ENCODE measurements at regions not wholly inside any gene's neighbourhood (a gene's known extent, or its start where the extent isn't known, plus 50 kb on each side); places are given as distances from the start of the nearest gene placed in this dataset.

DNA sequence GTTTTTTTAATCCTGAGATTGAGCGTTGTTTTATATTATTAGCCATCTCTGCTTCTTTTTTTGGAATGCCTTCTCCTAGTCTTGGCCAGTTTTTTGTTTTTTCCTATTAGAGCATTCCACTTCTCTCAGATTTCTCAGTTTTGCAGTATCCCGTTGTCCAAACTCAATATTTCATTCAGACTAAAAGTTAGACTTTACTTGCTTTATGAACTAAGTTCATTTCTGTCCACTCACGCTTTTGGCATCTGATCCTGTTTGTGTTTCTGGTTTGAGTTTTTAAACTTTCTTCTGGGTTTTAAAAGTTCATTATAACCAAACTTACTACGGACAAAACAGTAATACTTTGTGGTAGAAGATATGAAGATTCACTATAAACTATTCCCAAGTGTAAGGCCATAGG lies 288.3 kb upstream of the MPDZ start:
- Histone ChIP-seq H3K27me3 (ENCODE audit: insufficient read depth, low read length) (no peaks in the 10 kb centered on the region), H3K9me3 (ENCODE audit: control insufficient read depth in 1 of 2, low read length in 2 of 2) (no peaks in the 10 kb centered on the region), H3K4me3 (ENCODE audit: low read length in 2 of 2) (no peak overlapping the region), H3K27ac (ENCODE audit: low read depth, low read length) (no peak overlapping the region), H3K36me3 (ENCODE audit: insufficient read depth, low read length) (no peaks in the 10 kb centered on the region), H3K4me1 (ENCODE audit: insufficient read depth, low read length) (no peaks in the 10 kb centered on the region)
- Mint-ChIP-seq H3K36me3 (no peaks in the 10 kb centered on the region), H3K4me3 (no peak overlapping the region), H3K27ac (no peak overlapping the region), H3K9me3 (peaks cover 0 to 7% (median under 1%) of the 10 kb centered on the region in 8 donors), H3K4me1 (peaks cover 0 to 5% (median 2%) of the 10 kb centered on the region in 4 donors), H3K27me3 (no peaks in the 10 kb centered on the region)
- ChIA-PET POLR2A (ENCODE audit: partially characterized antibody) (no interaction called here), CTCF (ENCODE audit: partially characterized antibody) (no interaction called here)
- no peak for DNase-seq
- intact Hi-C loops (cut with micrococcal nuclease), result no loop called here

DNA sequence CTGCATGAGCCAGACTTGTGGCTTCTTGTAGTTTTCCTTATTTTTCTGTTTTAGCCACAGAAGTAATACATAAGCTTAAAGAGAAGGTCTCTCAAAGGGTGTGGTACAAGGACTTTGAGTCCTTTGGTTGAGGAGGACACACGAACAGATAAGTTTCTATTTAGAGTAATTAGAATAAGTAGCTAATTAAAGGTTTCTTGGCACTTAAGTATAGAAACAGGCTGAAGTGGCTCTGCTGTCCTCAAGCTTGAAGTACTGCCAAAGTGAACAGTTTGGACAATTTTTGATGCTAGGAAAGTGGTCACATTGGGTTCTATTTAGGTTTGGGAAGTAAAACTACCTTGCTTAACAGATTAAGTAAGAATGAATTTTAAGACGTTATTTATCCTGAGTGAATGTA lies 278.3 kb upstream of the MPDZ start:
- Mint-ChIP-seq H3K4me1 (no peaks in the 10 kb centered on the region), H3K36me3 (no peaks in the 10 kb centered on the region), H3K27me3 (no peaks in the 10 kb centered on the region), H3K9me3 (peaks cover 0 to 2% (median under 1%) of the 10 kb centered on the region in 8 donors), H3K4me3 (no peak overlapping the region), H3K27ac (no peak overlapping the region)
- intact Hi-C loops (cut with micrococcal nuclease), result no loop called here
- Histone ChIP-seq H3K9me3 (ENCODE audit: control insufficient read depth in 1 of 2, low read length in 2 of 2) (no peaks in the 10 kb centered on the region), H3K4me1 (ENCODE audit: insufficient read depth, low read length) (no peaks in the 10 kb centered on the region), H3K27me3 (ENCODE audit: insufficient read depth, low read length) (no peaks in the 10 kb centered on the region), H3K36me3 (ENCODE audit: insufficient read depth, low read length) (no peaks in the 10 kb centered on the region), H3K4me3 (ENCODE audit: low read length in 2 of 2) (no peak overlapping the region), H3K27ac (ENCODE audit: low read depth, low read length) (no peak overlapping the region)
- ChIA-PET POLR2A (ENCODE audit: partially characterized antibody) (no interaction called here), CTCF (ENCODE audit: partially characterized antibody) (no interaction called here)
- DNase-seq, result no peak

DNA sequence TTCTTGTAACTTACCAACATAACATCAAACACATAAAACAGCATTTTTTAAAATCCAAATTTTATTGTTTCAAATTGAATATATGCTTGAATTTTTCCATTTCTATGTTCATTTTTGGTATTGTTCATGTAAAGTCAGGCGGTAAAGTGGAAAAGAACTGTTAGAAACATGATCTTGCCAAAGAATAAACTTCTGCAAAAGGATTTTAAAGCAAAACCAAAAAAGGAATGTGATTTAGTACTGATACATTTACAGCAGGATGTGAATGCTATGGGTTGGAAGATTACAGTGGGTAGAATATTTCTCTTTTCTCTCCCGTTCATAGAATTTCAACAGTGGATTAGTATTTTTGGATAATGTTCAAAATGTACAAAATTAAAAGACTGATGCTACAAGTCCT lies 277.2 kb upstream of the MPDZ start:
- no peaks in the 10 kb centered on the region for H3K9me3 ChIP-seq (ENCODE audit: control insufficient read depth in 1 of 2, low read length in 2 of 2)
- ChIA-PET CTCF (ENCODE audit: partially characterized antibody) (no interaction called here), POLR2A (ENCODE audit: partially characterized antibody) (no interaction called here)
- H3K9me3 Mint-ChIP-seq, result peaks cover 0 to 3% (median 0%) of the 10 kb centered on the region in 8 donors
- no peaks in the 10 kb centered on the region for H3K36me3 Mint-ChIP-seq
- no peaks in the 10 kb centered on the region for H3K4me1 ChIP-seq (ENCODE audit: insufficient read depth, low read length)
- no peak overlapping the region for H3K27ac Mint-ChIP-seq
- H3K4me3 ChIP-seq (ENCODE audit: low read length in 2 of 2), result no peak overlapping the region
- H3K27me3 ChIP-seq (ENCODE audit: insufficient read depth, low read length), result no peaks in the 10 kb centered on the region
- H3K4me3 Mint-ChIP-seq, result no peak overlapping the region
- intact Hi-C loops (cut with micrococcal nuclease), result no loop called here
- no peaks in the 10 kb centered on the region for H3K27me3 Mint-ChIP-seq
- no peak overlapping the region for H3K27ac ChIP-seq (ENCODE audit: low read depth, low read length)
- no peak for DNase-seq
- H3K36me3 ChIP-seq (ENCODE audit: insufficient read depth, low read length), result no peaks in the 10 kb centered on the region
- H3K4me1 Mint-ChIP-seq, result no peaks in the 10 kb centered on the region

DNA sequence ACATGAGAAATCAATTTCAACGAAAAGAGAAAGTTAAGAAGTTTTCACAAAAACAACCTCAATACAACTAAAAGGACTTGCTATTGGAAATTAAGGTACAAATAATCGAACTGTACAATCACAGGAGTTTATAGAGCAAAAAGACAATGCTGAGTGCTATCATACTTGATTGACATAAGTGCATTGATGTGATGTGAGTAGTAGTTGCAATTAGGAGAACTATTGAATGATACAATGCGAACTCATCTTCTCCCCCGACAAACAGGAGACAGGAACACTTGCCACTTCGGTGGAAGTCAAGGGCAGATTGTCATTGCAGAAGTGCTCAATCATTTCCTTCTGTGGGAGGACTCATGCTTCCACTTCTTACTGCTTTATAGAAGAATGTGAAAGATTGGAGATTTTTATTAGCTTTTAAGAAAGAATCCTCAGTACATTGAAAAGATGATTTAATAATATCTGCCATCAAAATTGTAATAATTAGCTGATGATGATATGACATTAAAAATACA lies 276.6 kb upstream of the MPDZ start:
- Histone ChIP-seq H3K27me3 (ENCODE audit: insufficient read depth, low read length) (no peaks in the 10 kb centered on the region), H3K27ac (ENCODE audit: low read depth, low read length) (no peak overlapping the region), H3K9me3 (ENCODE audit: control insufficient read depth in 1 of 2, low read length in 2 of 2) (no peaks in the 10 kb centered on the region), H3K4me3 (ENCODE audit: low read length in 2 of 2) (no peak overlapping the region), H3K4me1 (ENCODE audit: insufficient read depth, low read length) (no peaks in the 10 kb centered on the region), H3K36me3 (ENCODE audit: insufficient read depth, low read length) (no peaks in the 10 kb centered on the region)
- Mint-ChIP-seq H3K27ac (no peak overlapping the region), H3K4me1 (no peaks in the 10 kb centered on the region), H3K36me3 (no peaks in the 10 kb centered on the region), H3K27me3 (no peaks in the 10 kb centered on the region), H3K4me3 (no peak overlapping the region), H3K9me3 (peaks cover 0 to 6% (median under 1%) of the 10 kb centered on the region in 8 donors)
- POLR2A ChIA-PET (ENCODE audit: partially characterized antibody), result no interaction called here
- no peak for DNase-seq
- CTCF ChIA-PET (ENCODE audit: partially characterized antibody), result no interaction called here
- intact Hi-C loops (cut with micrococcal nuclease), result no loop called here

DNA sequence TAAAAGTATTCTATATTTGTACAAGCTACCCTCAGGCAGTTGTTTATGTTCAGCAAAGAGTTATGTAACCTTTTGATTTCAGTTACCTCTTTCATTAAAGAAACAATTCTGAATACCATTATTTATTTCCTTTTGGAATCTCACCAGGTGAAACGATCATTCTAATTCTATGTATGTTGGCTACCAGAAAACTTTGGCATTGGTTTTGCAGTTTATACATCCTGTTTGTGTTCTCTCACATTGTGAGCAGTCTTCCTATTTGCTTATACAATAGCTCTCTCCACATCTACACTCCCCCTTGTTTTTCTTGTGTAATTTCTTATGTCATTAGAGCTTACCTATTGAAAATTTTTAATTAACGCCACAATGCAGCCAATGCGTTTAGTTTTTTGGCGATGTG lies 276.0 kb upstream of the MPDZ start:
- Mint-ChIP-seq H3K4me3 (no peak overlapping the region), H3K36me3 (no peaks in the 10 kb centered on the region), H3K27me3 (no peaks in the 10 kb centered on the region), H3K4me1 (no peaks in the 10 kb centered on the region), H3K9me3 (peaks cover 0 to 10% (median under 1%) of the 10 kb centered on the region in 8 donors), H3K27ac (no peak overlapping the region)
- H3K9me3 ChIP-seq (ENCODE audit: control insufficient read depth in 1 of 2, low read length in 2 of 2), result no peaks in the 10 kb centered on the region
- intact Hi-C loops (cut with micrococcal nuclease), result no loop called here
- no peak for DNase-seq
- H3K27ac ChIP-seq (ENCODE audit: low read depth, low read length), result no peak overlapping the region
- H3K4me3 ChIP-seq (ENCODE audit: low read length in 2 of 2), result no peak overlapping the region
- ChIA-PET POLR2A (ENCODE audit: partially characterized antibody) (no interaction called here), CTCF (ENCODE audit: partially characterized antibody) (no interaction called here)
- no peaks in the 10 kb centered on the region for H3K36me3 ChIP-seq (ENCODE audit: insufficient read depth, low read length)
- H3K4me1 ChIP-seq (ENCODE audit: insufficient read depth, low read length), result no peaks in the 10 kb centered on the region
- no peaks in the 10 kb centered on the region for H3K27me3 ChIP-seq (ENCODE audit: insufficient read depth, low read length)

DNA sequence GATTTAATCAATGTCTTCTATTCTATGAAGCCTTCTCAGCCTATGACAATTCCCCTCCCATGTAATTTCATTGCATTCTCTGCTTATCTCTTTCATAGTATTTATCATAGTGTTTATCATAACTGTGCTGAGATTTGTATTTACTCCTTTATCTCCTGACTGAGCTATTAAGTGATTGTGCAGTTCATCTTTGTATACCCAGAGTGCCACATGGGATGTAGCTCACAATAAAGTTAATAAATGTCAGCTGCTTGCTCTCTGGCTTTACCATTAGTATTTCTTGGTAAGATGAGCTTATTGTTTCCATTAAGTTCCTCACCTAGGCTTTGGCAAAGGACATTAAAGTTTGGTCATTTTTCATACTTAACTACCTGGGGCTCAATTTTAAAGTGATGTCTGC lies 275.1 kb upstream of the MPDZ start:
- DNase-seq, result no peak
- Mint-ChIP-seq H3K4me1 (no peaks in the 10 kb centered on the region), H3K27me3 (no peaks in the 10 kb centered on the region), H3K27ac (no peak overlapping the region), H3K9me3 (peaks cover 0 to 11% (median under 1%) of the 10 kb centered on the region in 8 donors), H3K4me3 (no peak overlapping the region), H3K36me3 (no peaks in the 10 kb centered on the region)
- H3K27me3 ChIP-seq (ENCODE audit: insufficient read depth, low read length), result no peaks in the 10 kb centered on the region
- intact Hi-C loops (cut with micrococcal nuclease), result no loop called here
- no peak overlapping the region for H3K4me3 ChIP-seq (ENCODE audit: low read length in 2 of 2)
- POLR2A ChIA-PET (ENCODE audit: partially characterized antibody), result no interaction called here
- CTCF ChIA-PET (ENCODE audit: partially characterized antibody), result no interaction called here
- H3K36me3 ChIP-seq (ENCODE audit: insufficient read depth, low read length), result no peaks in the 10 kb centered on the region
- H3K27ac ChIP-seq (ENCODE audit: low read depth, low read length), result no peak overlapping the region
- no peaks in the 10 kb centered on the region for H3K9me3 ChIP-seq (ENCODE audit: control insufficient read depth in 1 of 2, low read length in 2 of 2)
- no peaks in the 10 kb centered on the region for H3K4me1 ChIP-seq (ENCODE audit: insufficient read depth, low read length)

DNA sequence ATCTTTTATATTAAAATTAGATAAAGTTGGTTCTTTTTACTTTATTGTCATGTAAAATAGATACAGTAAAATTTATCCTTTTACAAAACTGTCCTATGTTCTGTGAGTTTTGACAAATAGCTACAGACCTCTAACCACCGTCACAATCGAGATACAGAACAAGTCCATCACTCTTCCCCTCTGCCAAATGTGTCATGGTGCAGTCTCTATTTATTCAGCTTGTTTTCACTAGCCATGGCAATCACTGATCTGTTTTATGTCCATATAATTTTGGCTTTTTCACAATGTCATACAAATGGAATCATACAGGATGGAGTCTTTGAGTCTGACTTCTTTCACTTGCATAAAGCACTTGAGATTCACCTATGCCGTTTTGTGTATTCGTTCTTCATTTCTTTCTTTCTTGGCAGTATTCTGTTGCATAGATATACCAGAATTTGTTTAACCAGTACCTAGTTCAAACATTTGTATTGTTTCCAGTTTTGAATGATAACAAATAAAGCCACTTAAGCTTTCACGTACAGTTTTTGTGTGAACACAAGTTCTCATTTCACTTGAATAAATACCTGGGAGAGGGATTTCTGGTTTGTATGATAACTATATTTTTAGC lies 273.2 kb upstream of the MPDZ start:
- Histone ChIP-seq H3K9me3 (ENCODE audit: control insufficient read depth in 1 of 2, low read length in 2 of 2) (no peaks in the 10 kb centered on the region), H3K4me3 (ENCODE audit: low read length in 2 of 2) (no peak overlapping the region), H3K4me1 (ENCODE audit: insufficient read depth, low read length) (no peaks in the 10 kb centered on the region), H3K27ac (ENCODE audit: low read depth, low read length) (no peak overlapping the region), H3K27me3 (ENCODE audit: insufficient read depth, low read length) (no peaks in the 10 kb centered on the region), H3K36me3 (ENCODE audit: insufficient read depth, low read length) (no peaks in the 10 kb centered on the region)
- DNase-seq, result no peak
- ChIA-PET POLR2A (ENCODE audit: partially characterized antibody) (no interaction called here), CTCF (ENCODE audit: partially characterized antibody) (no interaction called here)
- H3K4me1 Mint-ChIP-seq, result no peaks in the 10 kb centered on the region
- H3K27me3 Mint-ChIP-seq, result no peaks in the 10 kb centered on the region
- intact Hi-C loops (cut with micrococcal nuclease), result no loop called here
- H3K9me3 Mint-ChIP-seq, result peaks cover 0 to 20% (median under 1%) of the 10 kb centered on the region in 8 donors
- no peak overlapping the region for H3K27ac Mint-ChIP-seq
- no peak overlapping the region for H3K4me3 Mint-ChIP-seq
- no peaks in the 10 kb centered on the region for H3K36me3 Mint-ChIP-seq

DNA sequence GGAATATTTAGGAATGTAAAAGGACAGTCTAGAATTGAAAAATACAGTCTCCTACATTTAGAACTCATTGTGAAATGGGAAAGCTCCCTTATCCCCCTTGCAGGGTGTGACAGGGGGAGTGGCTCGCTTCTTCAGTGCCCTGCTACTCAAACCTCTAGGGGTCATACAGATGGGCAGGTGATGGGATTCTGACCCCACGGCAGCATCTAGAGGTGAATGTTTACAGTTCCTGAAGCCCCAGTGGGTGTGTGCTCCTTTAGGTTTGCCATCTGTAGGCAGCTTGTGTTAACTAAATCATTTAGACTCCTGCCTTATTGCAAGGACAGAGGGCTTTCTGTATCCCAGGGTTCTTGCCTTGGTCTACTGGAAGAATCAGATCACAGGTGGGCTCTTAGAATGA lies 271.0 kb upstream of the MPDZ start:
- no peaks in the 10 kb centered on the region for H3K4me1 ChIP-seq (ENCODE audit: insufficient read depth, low read length)
- no peak overlapping the region for H3K4me3 Mint-ChIP-seq
- no peak overlapping the region for H3K27ac ChIP-seq (ENCODE audit: low read depth, low read length)
- DNase-seq, result no peak
- CTCF ChIA-PET (ENCODE audit: partially characterized antibody), result no interaction called here
- H3K27me3 ChIP-seq (ENCODE audit: insufficient read depth, low read length), result no peaks in the 10 kb centered on the region
- H3K36me3 Mint-ChIP-seq, result no peaks in the 10 kb centered on the region
- no peaks in the 10 kb centered on the region for H3K4me1 Mint-ChIP-seq
- no peak overlapping the region for H3K4me3 ChIP-seq (ENCODE audit: low read length in 2 of 2)
- no peak overlapping the region for H3K27ac Mint-ChIP-seq
- intact Hi-C loops (cut with micrococcal nuclease), result no loop called here
- POLR2A ChIA-PET (ENCODE audit: partially characterized antibody), result no interaction called here
- H3K9me3 Mint-ChIP-seq, result peaks cover 0 to 24% (median 2%) of the 10 kb centered on the region in 8 donors
- no peaks in the 10 kb centered on the region for H3K9me3 ChIP-seq (ENCODE audit: control insufficient read depth in 1 of 2, low read length in 2 of 2)
- no peaks in the 10 kb centered on the region for H3K27me3 Mint-ChIP-seq
- H3K36me3 ChIP-seq (ENCODE audit: insufficient read depth, low read length), result no peaks in the 10 kb centered on the region

Measured in CD4-positive, alpha-beta memory T cell (primary cell).